SK-N-SH treated with all-trans-retinoic acid at 6 μM for 48 hours (cell line): ENCODE measurements at regions not wholly inside any gene's neighbourhood (a gene's known extent, or its start where the extent isn't known, plus 50 kb on each side); places are given as distances from the start of the nearest gene placed in this dataset.
A peak's percentile ranks its signal among the peaks of the same experiment; 100 is the strongest.

ENCODE experiments used
- ATAC-seq: fragments of 200-7000 bp; cut with Tn5 transposase; 3 replicates; pipeline ENCODE4 v1.9.1; 2020; ENCODE audit warnings: mild to moderate bottlenecking, moderate library complexity
- ARNTL ChIP-seq: fragments of 450-650 bp; formaldehyde crosslinking; IDR thresholded peaks from 2 replicates; pipeline ENCODE4 v1.5.0; 2020; ENCODE audit warnings: low read depth, mild to moderate bottlenecking, moderate library complexity, borderline replicate concordance
- BACH2 ChIP-seq: fragments of 250-450 bp; sonication (Bioruptor Pico); IDR thresholded peaks from 2 replicates; pipeline ENCODE4 v1.9.0; 2021; ENCODE audit warnings: mild to moderate bottlenecking, borderline replicate concordance
- CSDC2 ChIP-seq: fragments of 250-450 bp; sonication (Bioruptor Pico); IDR thresholded peaks from 2 replicates; pipeline ENCODE4 v1.5.0; 2020; ENCODE audit warnings: mild to moderate bottlenecking, moderate library complexity
- ESRRG ChIP-seq: fragments of 250-450 bp; sonication (Bioruptor Pico); IDR thresholded peaks from 2 replicates; pipeline ENCODE4 v1.6.1; 2021; ENCODE audit warnings: mild to moderate bottlenecking
- GLIS3 ChIP-seq: fragments of 250-450 bp; sonication (Bioruptor Pico); IDR thresholded peaks from 2 replicates; pipeline ENCODE4 v1.5.0; 2020; ENCODE audit warnings: mild to moderate bottlenecking, moderate library complexity
- ISL1 ChIP-seq: fragments of 250-450 bp; sonication (Bioruptor Pico); IDR thresholded peaks from 2 replicates; pipeline ENCODE4 v2.1.2; 2022; ENCODE audit warnings: mild to moderate bottlenecking, moderate library complexity
- OSR1 ChIP-seq: fragments of 250-450 bp; sonication (Bioruptor Pico); IDR thresholded peaks from 2 replicates; pipeline ENCODE4 v1.8.0; 2022; ENCODE audit warnings: moderate library complexity, mild to moderate bottlenecking, inconsistent platforms
- PPARA ChIP-seq: fragments of 250-450 bp; sonication (Bioruptor Pico); IDR thresholded peaks from 2 replicates; pipeline ENCODE4 v1.5.0; 2020; ENCODE audit warnings: mild to moderate bottlenecking, borderline replicate concordance
- RARB ChIP-seq: fragments of 250-450 bp; sonication (Bioruptor Pico); IDR thresholded peaks from 2 replicates; pipeline ENCODE4 v1.8.0; 2021; ENCODE audit warnings: mild to moderate bottlenecking, moderate library complexity
- SNAI2 ChIP-seq: fragments of 250-450 bp; sonication (Bioruptor Pico); IDR thresholded peaks from 2 replicates; pipeline ENCODE4 v1.5.0; 2020; ENCODE audit warnings: mild to moderate bottlenecking, moderate library complexity
- TOX ChIP-seq: fragments of 250-450 bp; sonication (Bioruptor Pico); IDR thresholded peaks from 2 replicates; pipeline ENCODE4 v1.8.0; 2021; ENCODE audit warnings: mild to moderate bottlenecking, moderate library complexity, borderline replicate concordance
- ZC3H10 ChIP-seq: fragments of 250-450 bp; sonication (Bioruptor Pico); IDR thresholded peaks from 2 replicates; pipeline ENCODE4 v1.5.1; 2021; ENCODE audit warnings: mild to moderate bottlenecking, moderate library complexity
- ZFP3 ChIP-seq: fragments of 250-450 bp; sonication (Bioruptor Pico); IDR thresholded peaks from 2 replicates; pipeline ENCODE4 v1.5.0; 2020; ENCODE audit warnings: mild to moderate bottlenecking, moderate library complexity
- ZFP30 ChIP-seq: fragments of 450-650 bp; formaldehyde crosslinking; IDR thresholded peaks from 2 replicates; pipeline ENCODE4 v1.5.0; 2022; ENCODE audit warnings: mild to moderate bottlenecking, moderate library complexity
- ZNF565 ChIP-seq: fragments of 450-650 bp; formaldehyde crosslinking; conservative IDR thresholded peaks from 2 replicates; pipeline ENCODE4 v1.5.0; 2020; ENCODE audit warnings: low read depth, mild to moderate bottlenecking, moderate library complexity
- ZNF70 ChIP-seq: fragments of 450-650 bp; formaldehyde crosslinking; IDR thresholded peaks from 2 replicates; pipeline ENCODE4 v1.5.0; 2020; ENCODE audit warnings: mild to moderate bottlenecking, moderate library complexity
- ZNF8 ChIP-seq: fragments of 450-650 bp; formaldehyde crosslinking; IDR thresholded peaks from 2 replicates; pipeline ENCODE4 v1.5.0; 2020; ENCODE audit warnings: mild to moderate bottlenecking, moderate library complexity
- TF ChIP-seq, protein P1 (sequence below): fragments of 250-450 bp; sonication (Bioruptor Pico); IDR thresholded peaks from 2 replicates; pipeline ENCODE4 v1.8.0; 2021; ENCODE audit warnings: low read depth, mild to moderate bottlenecking, moderate library complexity, borderline replicate concordance
- TF ChIP-seq, protein P2 (sequence below): fragments of 250-450 bp; sonication (Bioruptor Pico); IDR thresholded peaks from 2 replicates; pipeline ENCODE4 v1.5.1; 2021; ENCODE audit warnings: mild to moderate bottlenecking, moderate library complexity
- TF ChIP-seq, protein P3 (sequence below): fragments of 250-450 bp; sonication (Bioruptor Pico); IDR thresholded peaks from 2 replicates; pipeline ENCODE4 v1.8.0; 2020; ENCODE audit warnings: mild to moderate bottlenecking, moderate library complexity, borderline replicate concordance
- TF ChIP-seq, protein P4 (sequence below): fragments of 250-450 bp; sonication (Bioruptor Pico); IDR thresholded peaks from 2 replicates; pipeline ENCODE4 v1.5.1; 2020; ENCODE audit warnings: low read depth, mild to moderate bottlenecking, moderate library complexity

DNA sequence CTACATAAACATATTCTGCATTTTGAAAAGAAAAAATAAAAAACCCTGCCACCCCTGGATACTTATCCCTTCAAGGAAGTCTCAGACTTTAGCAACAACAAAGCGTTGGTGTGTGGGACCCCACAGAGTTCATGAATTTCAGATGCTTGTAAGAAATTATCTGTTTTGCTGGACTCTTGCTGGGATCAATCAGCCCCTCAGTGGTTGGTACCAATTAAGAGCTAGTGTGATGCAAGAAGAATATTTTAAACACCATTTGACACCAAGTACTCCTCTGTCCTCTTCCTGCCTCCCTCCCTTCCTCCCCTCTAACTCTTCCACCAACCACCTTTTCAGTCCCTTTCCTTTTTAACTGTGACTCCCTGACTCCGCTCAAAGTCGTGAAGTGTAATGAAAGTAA is 51.5 kb downstream of the SST start:
- no peak for ATAC-seq

DNA sequence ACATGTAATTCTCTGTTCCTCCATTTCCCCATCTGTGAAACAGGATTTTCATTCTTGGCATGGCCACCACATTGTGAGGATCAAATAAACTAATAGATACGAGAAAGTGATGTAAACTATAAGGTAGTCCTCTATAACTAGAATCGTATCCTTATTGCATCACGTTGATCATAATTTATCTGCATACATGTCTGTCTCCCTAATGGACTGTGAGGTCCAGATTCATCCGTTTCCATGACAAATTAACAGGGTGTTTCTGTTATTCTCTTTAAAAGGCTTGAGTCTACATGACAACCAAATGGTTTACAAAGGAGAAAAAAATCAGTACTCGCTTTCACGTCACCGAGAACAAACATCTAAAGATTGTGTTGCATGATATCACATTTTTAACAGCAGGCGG is 53.0 kb downstream of the SST start:
- ATAC-seq: no peak
- TF ChIP-seq ZC3H10 (CRISPR knock-in tag) (no peak), BACH2 (CRISPR knock-in tag) (no peak)

More for the DNA sequence above, 51.5 kb downstream of the SST start:
- TF ChIP-seq GLIS3 (CRISPR knock-in tag) (no peak), RARB (CRISPR knock-in tag) (no peak), OSR1 (no peak)

DNA sequence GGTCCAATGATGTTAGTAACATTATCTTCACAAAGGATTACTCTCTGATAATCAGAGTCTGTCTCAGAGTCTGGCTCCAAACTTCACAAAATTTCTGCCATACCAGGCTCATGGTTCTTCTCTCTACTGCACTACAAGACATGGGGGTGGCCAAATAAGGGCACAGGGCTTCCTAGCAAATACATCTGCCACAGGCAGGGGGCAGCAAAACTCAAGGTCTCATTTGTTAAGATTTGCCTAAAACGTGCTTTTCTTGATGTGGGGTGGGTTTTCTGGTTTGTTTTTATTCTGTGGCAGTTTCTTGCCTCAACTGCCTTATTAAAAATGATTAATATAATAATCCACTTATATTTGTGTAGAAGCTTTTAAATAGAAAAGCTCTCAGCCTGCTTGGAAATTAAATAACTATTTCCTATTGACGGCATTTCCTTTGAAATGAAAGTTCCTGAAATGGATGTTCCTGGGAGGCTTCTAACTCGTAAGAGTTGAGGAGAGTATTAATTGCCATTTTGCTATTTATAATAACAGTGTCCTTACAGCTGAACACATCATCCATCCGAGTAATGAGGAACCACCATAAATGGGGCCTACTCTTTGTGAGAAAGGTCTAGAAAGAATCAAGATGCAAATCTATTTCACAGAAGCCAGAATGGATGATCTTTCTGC is 53.8 kb downstream of the SST start:
- peak; percentile 88 for ATAC-seq
- TF ChIP-seq TOX (CRISPR knock-in tag): no peak
- no peak for TF ChIP-seq SNAI2 (CRISPR knock-in tag)
- TF ChIP-seq ZFP3: no peak
- TF ChIP-seq ESRRG (CRISPR knock-in tag): no peak
- no peak for TF ChIP-seq BACH2 (CRISPR knock-in tag)
- no peak for TF ChIP-seq PPARA (CRISPR knock-in tag)
- TF ChIP-seq CSDC2 (CRISPR knock-in tag): no peak
- no peak for TF ChIP-seq GLIS3 (CRISPR knock-in tag)
- TF ChIP-seq ISL1 (CRISPR knock-in tag): no peak
- no peak for TF ChIP-seq ZNF565
- no peak for TF ChIP-seq ZC3H10 (CRISPR knock-in tag)
- TF ChIP-seq ARNTL: no peak
- TF ChIP-seq OSR1: no peak

DNA sequence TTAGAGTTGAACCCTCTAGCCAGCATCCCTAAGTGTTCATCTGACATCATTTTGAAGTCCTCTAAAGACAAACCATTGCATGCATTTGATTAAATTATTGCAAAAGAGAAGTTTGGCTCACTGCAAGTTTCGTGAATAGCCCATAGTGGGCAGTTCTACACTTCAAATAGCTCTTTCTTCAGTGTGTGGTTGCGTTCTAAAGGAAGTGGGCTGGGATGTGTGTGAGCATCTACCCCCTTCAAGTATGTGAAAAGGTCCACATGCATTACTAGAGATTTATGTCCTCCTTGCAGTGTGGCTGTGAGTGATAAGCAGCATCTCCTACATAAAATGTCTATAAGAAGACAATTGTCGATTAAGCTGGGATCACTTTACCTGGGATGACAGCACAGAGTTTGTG is 54.6 kb downstream of the SST start:
- TF ChIP-seq ZC3H10 (CRISPR knock-in tag) (no peak), ZNF8 (CRISPR knock-in tag) (no peak)
- TF ChIP-seq, all 23 proteins: peak for 0
- no peak for ATAC-seq

DNA sequence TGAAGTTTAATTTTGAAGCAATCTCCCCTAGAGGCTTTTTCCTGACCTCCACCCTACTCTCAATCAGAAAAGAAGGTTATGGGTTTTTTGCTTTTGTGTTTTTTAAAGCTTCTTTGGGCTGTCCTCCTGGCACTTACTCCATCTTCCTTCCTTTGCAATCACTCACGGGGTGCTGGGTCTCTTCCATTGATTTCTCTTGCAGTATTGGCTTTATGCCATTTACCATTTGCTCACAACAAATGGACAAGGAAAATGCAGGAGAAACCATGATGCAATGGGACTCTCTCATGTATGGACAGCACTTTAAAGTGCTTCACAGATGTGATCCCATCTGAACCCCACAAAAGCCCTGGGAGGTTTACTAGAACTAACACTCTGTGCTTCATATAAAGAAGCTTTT is 57.5 kb downstream of the SST start:
- ATAC-seq: no peak
- TF ChIP-seq, protein P1, sequence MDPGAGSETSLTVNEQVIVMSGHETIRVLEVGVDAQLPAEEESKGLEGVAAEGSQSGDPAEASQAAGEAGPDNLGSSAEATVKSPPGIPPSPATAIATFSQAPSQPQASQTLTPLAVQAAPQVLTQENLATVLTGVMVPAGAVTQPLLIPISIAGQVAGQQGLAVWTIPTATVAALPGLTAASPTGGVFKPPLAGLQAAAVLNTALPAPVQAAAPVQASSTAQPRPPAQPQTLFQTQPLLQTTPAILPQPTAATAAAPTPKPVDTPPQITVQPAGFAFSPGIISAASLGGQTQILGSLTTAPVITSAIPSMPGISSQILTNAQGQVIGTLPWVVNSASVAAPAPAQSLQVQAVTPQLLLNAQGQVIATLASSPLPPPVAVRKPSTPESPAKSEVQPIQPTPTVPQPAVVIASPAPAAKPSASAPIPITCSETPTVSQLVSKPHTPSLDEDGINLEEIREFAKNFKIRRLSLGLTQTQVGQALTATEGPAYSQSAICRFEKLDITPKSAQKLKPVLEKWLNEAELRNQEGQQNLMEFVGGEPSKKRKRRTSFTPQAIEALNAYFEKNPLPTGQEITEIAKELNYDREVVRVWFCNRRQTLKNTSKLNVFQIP (CRISPR knock-in tag): no peak
- no peak for TF ChIP-seq ZNF70
- no peak for TF ChIP-seq ZC3H10 (CRISPR knock-in tag)
- TF ChIP-seq CSDC2 (CRISPR knock-in tag): no peak
- TF ChIP-seq, protein P2, sequence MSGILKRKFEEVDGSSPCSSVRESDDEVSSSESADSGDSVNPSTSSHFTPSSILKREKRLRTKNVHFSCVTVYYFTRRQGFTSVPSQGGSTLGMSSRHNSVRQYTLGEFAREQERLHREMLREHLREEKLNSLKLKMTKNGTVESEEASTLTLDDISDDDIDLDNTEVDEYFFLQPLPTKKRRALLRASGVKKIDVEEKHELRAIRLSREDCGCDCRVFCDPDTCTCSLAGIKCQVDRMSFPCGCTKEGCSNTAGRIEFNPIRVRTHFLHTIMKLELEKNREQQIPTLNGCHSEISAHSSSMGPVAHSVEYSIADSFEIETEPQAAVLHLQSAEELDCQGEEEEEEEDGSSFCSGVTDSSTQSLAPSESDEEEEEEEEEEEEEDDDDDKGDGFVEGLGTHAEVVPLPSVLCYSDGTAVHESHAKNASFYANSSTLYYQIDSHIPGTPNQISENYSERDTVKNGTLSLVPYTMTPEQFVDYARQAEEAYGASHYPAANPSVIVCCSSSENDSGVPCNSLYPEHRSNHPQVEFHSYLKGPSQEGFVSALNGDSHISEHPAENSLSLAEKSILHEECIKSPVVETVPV: no peak
- TF ChIP-seq GLIS3 (CRISPR knock-in tag): no peak
- TF ChIP-seq, protein P3, sequence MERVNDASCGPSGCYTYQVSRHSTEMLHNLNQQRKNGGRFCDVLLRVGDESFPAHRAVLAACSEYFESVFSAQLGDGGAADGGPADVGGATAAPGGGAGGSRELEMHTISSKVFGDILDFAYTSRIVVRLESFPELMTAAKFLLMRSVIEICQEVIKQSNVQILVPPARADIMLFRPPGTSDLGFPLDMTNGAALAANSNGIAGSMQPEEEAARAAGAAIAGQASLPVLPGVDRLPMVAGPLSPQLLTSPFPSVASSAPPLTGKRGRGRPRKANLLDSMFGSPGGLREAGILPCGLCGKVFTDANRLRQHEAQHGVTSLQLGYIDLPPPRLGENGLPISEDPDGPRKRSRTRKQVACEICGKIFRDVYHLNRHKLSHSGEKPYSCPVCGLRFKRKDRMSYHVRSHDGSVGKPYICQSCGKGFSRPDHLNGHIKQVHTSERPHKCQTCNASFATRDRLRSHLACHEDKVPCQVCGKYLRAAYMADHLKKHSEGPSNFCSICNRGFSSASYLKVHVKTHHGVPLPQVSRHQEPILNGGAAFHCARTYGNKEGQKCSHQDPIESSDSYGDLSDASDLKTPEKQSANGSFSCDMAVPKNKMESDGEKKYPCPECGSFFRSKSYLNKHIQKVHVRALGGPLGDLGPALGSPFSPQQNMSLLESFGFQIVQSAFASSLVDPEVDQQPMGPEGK: no peak
- TF ChIP-seq ZFP30: no peak

DNA sequence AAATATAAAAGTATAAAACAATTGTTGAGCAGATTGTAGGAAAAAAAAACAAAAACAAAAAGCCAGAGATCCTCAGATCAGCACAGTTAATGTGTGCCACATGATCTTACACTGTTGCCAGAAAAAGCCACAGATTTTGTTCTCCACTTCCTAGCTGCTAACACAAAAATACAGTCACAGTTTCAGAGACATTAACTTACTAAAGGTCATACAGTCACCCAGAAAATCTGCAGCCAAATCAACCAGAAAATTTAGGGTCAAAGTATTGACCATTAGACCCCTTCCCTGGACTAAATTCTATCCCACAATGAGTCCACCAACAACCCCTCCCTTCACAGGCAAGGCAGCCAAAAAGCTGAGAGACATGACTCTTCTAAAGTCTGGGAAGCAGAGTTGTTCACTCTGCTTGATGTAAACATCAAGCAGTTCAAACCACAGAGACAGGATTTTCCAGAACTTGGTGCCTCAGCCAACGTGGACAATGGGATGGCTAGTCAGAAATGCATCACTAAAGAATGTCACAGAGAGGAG is 59.1 kb downstream of the SST start:
- no peak for ATAC-seq
- TF ChIP-seq, protein P3: no peak
- TF ChIP-seq ZFP3: no peak
- TF ChIP-seq OSR1: no peak
- no peak for TF ChIP-seq BACH2 (CRISPR knock-in tag)
- TF ChIP-seq, protein P1 (CRISPR knock-in tag): no peak
- TF ChIP-seq TOX (CRISPR knock-in tag): no peak
- TF ChIP-seq, protein P4, sequence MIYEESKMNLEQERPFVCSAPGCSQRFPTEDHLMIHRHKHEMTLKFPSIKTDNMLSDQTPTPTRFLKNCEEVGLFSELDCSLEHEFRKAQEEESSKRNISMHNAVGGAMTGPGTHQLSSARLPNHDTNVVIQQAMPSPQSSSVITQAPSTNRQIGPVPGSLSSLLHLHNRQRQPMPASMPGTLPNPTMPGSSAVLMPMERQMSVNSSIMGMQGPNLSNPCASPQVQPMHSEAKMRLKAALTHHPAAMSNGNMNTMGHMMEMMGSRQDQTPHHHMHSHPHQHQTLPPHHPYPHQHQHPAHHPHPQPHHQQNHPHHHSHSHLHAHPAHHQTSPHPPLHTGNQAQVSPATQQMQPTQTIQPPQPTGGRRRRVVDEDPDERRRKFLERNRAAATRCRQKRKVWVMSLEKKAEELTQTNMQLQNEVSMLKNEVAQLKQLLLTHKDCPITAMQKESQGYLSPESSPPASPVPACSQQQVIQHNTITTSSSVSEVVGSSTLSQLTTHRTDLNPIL (CRISPR knock-in tag): no peak
- TF ChIP-seq ISL1 (CRISPR knock-in tag): no peak
